Suprapubic skin (tissue), 4 donors: ENCODE measurements at regions not wholly inside any gene's neighbourhood (a gene's known extent, or its start where the extent isn't known, plus 50 kb on each side); places are given as distances from the start of the nearest gene placed in this dataset.

Experiments
- EP300 ChIP-seq: sonication (generic); formaldehyde crosslinking; IDR thresholded peaks from one replicate; pipeline ENCODE4 v1.6.1; 2017; ENCODE audit warnings: antibody characterized with exemption
- POLR2A ChIP-seq, 2 donors: fragments of 450-650 bp; IDR thresholded peaks; one replicate each; pipeline ENCODE4 v1.6.1; 2017; ENCODE audit warnings: antibody characterized with exemption in 2 of 2, mild to moderate bottlenecking in 2 of 2, moderate library complexity in 2 of 2
- POLR2AphosphoS5 ChIP-seq, 3 donors: sonication (generic); formaldehyde crosslinking; IDR thresholded peaks; one replicate each; pipeline ENCODE4 v1.6.1; 2017; ENCODE audit warnings: antibody characterized with exemption in 3 of 3
- TF ChIP-seq, protein P1 (sequence below), 2 donors: fragments of 200-600 bp in 1 of 2; fragments of 450-650 bp in 1 of 2; sonication (generic) in 1 of 2; IDR thresholded peaks; one replicate each; pipeline ENCODE4 v1.5.1; 2016 to 2019; ENCODE audit warnings: antibody characterized with exemption in 2 of 2, mild to moderate bottlenecking in 1 of 2, moderate library complexity in 1 of 2

DNA sequence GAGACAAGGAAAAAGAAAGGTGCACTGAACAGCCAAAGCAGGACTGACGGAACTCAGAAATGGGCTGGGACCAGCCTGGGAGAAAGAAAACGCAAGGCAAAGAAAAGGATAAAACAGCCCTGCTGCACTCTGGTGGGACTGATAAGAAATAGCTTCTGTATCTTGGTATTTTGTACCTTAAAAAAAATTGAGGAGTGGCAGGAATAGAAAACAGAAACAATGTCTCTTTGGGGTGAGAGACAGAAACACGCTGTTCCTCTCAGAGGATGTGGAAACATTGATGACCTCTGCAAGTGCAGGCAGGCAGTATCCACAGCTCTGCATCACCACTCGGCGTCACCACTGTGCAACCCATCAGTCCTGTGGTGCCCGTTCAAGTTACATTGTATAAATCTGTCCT, 152.5 kb upstream of the SPRY1 start:
- TF ChIP-seq, protein P1, sequence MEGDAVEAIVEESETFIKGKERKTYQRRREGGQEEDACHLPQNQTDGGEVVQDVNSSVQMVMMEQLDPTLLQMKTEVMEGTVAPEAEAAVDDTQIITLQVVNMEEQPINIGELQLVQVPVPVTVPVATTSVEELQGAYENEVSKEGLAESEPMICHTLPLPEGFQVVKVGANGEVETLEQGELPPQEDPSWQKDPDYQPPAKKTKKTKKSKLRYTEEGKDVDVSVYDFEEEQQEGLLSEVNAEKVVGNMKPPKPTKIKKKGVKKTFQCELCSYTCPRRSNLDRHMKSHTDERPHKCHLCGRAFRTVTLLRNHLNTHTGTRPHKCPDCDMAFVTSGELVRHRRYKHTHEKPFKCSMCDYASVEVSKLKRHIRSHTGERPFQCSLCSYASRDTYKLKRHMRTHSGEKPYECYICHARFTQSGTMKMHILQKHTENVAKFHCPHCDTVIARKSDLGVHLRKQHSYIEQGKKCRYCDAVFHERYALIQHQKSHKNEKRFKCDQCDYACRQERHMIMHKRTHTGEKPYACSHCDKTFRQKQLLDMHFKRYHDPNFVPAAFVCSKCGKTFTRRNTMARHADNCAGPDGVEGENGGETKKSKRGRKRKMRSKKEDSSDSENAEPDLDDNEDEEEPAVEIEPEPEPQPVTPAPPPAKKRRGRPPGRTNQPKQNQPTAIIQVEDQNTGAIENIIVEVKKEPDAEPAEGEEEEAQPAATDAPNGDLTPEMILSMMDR (IDR thresholded peaks at IDR 0.05) = peak in 1 of 2 donors; percentile 13
- TF ChIP-seq POLR2A (IDR thresholded peaks at IDR 0.05) (no peak), EP300 (no peak), POLR2AphosphoS5 (IDR thresholded peaks at IDR 0.05) (no peak)
